ENCODE measurements at regions not wholly inside any gene's neighbourhood (a gene's known extent, or its start where the extent isn't known, plus 50 kb on each side); places are given as distances from the start of the nearest gene placed in this dataset.
A peak's percentile ranks its signal among the peaks of the same experiment; 100 is the strongest.
"Not testable (repeated sequence)": the region's sequence is repeated elsewhere in the genome, so short reads cannot be mapped to it uniquely, and the experiment has no call there.

- no peak overlapping the region for H3K27ac Mint-ChIP-seq
Observed at GRCh38 chr2:144642131-144642530, 122.2 kb upstream of the ZEB2 start.

DNA sequence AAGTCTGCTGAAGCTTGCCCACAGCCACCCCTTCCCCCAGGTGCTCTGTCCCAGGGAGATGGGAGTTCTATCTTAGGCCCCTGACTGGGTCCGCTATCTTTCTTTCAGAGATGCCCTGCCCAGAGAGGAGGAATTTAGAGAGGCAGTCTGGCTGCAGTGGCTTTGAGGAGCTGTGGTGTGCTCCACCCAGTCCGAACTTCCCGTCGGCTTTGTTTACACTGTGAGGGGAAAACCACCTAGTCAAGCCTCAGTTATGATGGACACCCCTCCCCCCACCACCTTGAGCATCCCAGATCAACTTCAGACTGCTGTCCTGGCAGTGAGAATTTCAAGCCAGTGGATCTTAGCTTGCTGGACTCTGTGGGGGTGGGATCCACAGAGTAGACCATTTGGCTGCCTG lies 118.3 kb upstream of the ZEB2 start:
- not testable (repeated sequence) for H3K4me3 Mint-ChIP-seq; DNase-seq; H3K36me3 Mint-ChIP-seq (ENCODE audit: low read depth); H3K4me1 Mint-ChIP-seq; H3K27ac Mint-ChIP-seq; ATAC-seq
- H3K9me3 Mint-ChIP-seq: peaks cover 23% of the 10 kb centered on the region
- H3K27me3 Mint-ChIP-seq: peaks cover 12% of the 10 kb centered on the region

More at GRCh38 chr2:144642131-144642530, 122.2 kb upstream of the ZEB2 start:
- ATAC-seq (no peak), DNase-seq (no peak)
- H3K4me1 Mint-ChIP-seq: no peaks in the 10 kb centered on the region
- peaks cover 8% of the 10 kb centered on the region for H3K27me3 Mint-ChIP-seq
- no peaks in the 10 kb centered on the region for H3K36me3 Mint-ChIP-seq (ENCODE audit: low read depth)
- no peak overlapping the region for H3K4me3 Mint-ChIP-seq
- peaks cover 2% of the 10 kb centered on the region for H3K9me3 Mint-ChIP-seq

- H3K4me3 Mint-ChIP-seq; H3K4me1 Mint-ChIP-seq; H3K27ac Mint-ChIP-seq; H3K36me3 Mint-ChIP-seq (ENCODE audit: low read depth); ATAC-seq; DNase-seq: not testable (repeated sequence)
- Mint-ChIP-seq H3K9me3 (peaks cover 23% of the 10 kb centered on the region), H3K27me3 (peaks cover 12% of the 10 kb centered on the region)
Observed at GRCh38 chr2:144636860-144637259, 116.9 kb upstream of the ZEB2 start.

DNA sequence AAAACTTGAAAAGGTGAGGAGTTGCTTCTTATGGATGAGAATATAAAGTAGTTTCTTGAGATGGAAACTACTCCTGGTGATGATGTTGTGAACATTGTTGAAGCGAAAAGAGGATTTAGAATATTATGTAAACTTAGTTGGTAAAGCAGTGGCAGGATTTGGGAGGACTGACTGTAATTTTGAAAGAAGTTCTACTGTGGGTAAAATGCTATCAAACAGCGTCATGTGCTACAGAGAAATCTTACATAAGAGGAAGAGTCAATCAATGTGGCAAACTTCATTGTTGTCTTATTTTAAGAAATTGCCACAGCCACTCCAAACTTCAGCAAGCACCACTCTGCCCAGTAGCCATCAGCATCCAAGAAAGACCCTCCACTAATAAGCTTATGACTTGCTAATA lies 112.9 kb upstream of the ZEB2 start:
- Mint-ChIP-seq H3K4me1 (peaks cover 7% of the 10 kb centered on the region), H3K27me3 (peaks cover 6% of the 10 kb centered on the region), H3K27ac (no peak overlapping the region), H3K9me3 (peaks cover 23% of the 10 kb centered on the region), H3K4me3 (no peak overlapping the region), H3K36me3 (ENCODE audit: low read depth) (peaks cover 1% of the 10 kb centered on the region)
- ATAC-seq: no peak
- no peak for DNase-seq

GRCh38 chr2:144631636-144632035 lies 111.7 kb upstream of the ZEB2 start:
- H3K27me3 Mint-ChIP-seq: peaks cover 1% of the 10 kb centered on the region

GRCh38 chr2:144630459-144631215 lies 110.7 kb upstream of the ZEB2 start:
- DNase-seq: no peak
- H3K9me3 Mint-ChIP-seq: peaks cover 10% of the 10 kb centered on the region
- H3K4me3 Mint-ChIP-seq: no peak overlapping the region
- no peak for ATAC-seq
- no peaks in the 10 kb centered on the region for H3K27me3 Mint-ChIP-seq
- H3K27ac Mint-ChIP-seq: no peak overlapping the region
- peaks cover 7% of the 10 kb centered on the region for H3K4me1 Mint-ChIP-seq
- no peaks in the 10 kb centered on the region for H3K36me3 Mint-ChIP-seq (ENCODE audit: low read depth)

More at GRCh38 chr2:144631636-144632035, 111.7 kb upstream of the ZEB2 start:
- ATAC-seq (no peak), DNase-seq (no peak)
- H3K4me3 Mint-ChIP-seq: no peak overlapping the region
- peaks cover 18% of the 10 kb centered on the region for H3K9me3 Mint-ChIP-seq
- peaks cover 7% of the 10 kb centered on the region for H3K4me1 Mint-ChIP-seq
- H3K27ac Mint-ChIP-seq: no peak overlapping the region
- H3K36me3 Mint-ChIP-seq (ENCODE audit: low read depth): peaks cover 1% of the 10 kb centered on the region

GRCh38 chr2:144629935-144630334 lies 110.0 kb upstream of the ZEB2 start:
- ATAC-seq (no peak), DNase-seq (no peak)
- H3K27me3 Mint-ChIP-seq: no peaks in the 10 kb centered on the region
- H3K36me3 Mint-ChIP-seq (ENCODE audit: low read depth): no peaks in the 10 kb centered on the region
- H3K4me1 Mint-ChIP-seq: peaks cover 7% of the 10 kb centered on the region
- no peak overlapping the region for H3K4me3 Mint-ChIP-seq
- peaks cover 4% of the 10 kb centered on the region for H3K9me3 Mint-ChIP-seq
- H3K27ac Mint-ChIP-seq: no peak overlapping the region

- DNase-seq (no peak), ATAC-seq (no peak)
- Mint-ChIP-seq H3K4me3 (no peak overlapping the region), H3K27ac (no peak overlapping the region), H3K9me3 (no peaks in the 10 kb centered on the region), H3K27me3 (peaks cover 6% of the 10 kb centered on the region), H3K4me1 (peaks cover 7% of the 10 kb centered on the region), H3K36me3 (ENCODE audit: low read depth) (no peaks in the 10 kb centered on the region)
Observed at GRCh38 chr2:144628566-144628965, 108.6 kb upstream of the ZEB2 start.

- H3K27ac Mint-ChIP-seq: no peak overlapping the region
- H3K36me3 Mint-ChIP-seq (ENCODE audit: low read depth): peaks cover 3% of the 10 kb centered on the region
- H3K27me3 Mint-ChIP-seq: peaks cover 13% of the 10 kb centered on the region
- peaks cover 6% of the 10 kb centered on the region for H3K4me1 Mint-ChIP-seq
- ATAC-seq (no peak), DNase-seq (no peak)
- no peak overlapping the region for H3K4me3 Mint-ChIP-seq
- H3K9me3 Mint-ChIP-seq: peaks cover 9% of the 10 kb centered on the region
Observed at GRCh38 chr2:144625626-144626025, 105.7 kb upstream of the ZEB2 start.

DNA sequence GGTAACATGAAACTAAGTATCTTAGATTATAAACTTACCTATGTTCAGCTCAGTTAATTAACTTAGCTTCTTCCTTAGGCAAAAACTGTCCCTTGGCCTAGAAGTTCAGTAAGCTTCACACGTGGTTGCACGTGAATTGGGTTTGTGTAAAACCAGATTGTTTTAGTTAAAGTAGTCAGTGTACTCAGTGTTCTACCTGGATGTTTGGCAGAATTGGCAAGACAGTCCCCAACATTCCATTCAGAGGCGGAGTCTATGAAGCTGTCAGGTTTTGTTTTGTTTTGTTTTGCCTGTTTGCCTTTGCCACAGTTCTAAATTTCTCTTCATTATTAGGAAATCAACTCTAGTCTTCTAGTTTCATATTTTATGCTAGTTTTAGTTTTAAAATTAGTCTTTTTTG lies 105.3 kb upstream of the ZEB2 start:
- peaks cover 3% of the 10 kb centered on the region for H3K36me3 Mint-ChIP-seq (ENCODE audit: low read depth)
- peaks cover 9% of the 10 kb centered on the region for H3K9me3 Mint-ChIP-seq
- peaks cover 13% of the 10 kb centered on the region for H3K27me3 Mint-ChIP-seq
- H3K4me1 Mint-ChIP-seq: peaks cover 2% of the 10 kb centered on the region
- DNase-seq (no peak), ATAC-seq (no peak)
- no peak overlapping the region for H3K4me3 Mint-ChIP-seq
- no peak overlapping the region for H3K27ac Mint-ChIP-seq

- no peaks in the 10 kb centered on the region for H3K4me1 Mint-ChIP-seq
- no peak overlapping the region for H3K27ac Mint-ChIP-seq
- peaks cover 3% of the 10 kb centered on the region for H3K36me3 Mint-ChIP-seq (ENCODE audit: low read depth)
- no peak overlapping the region for H3K4me3 Mint-ChIP-seq
- ATAC-seq (no peak), DNase-seq (no peak)
- peaks cover 9% of the 10 kb centered on the region for H3K9me3 Mint-ChIP-seq
- H3K27me3 Mint-ChIP-seq: peaks cover 13% of the 10 kb centered on the region
Observed at GRCh38 chr2:144624451-144624850, 104.5 kb upstream of the ZEB2 start.

- H3K4me1 Mint-ChIP-seq; H3K9me3 Mint-ChIP-seq; H3K36me3 Mint-ChIP-seq (ENCODE audit: low read depth); DNase-seq; ATAC-seq; H3K4me3 Mint-ChIP-seq; H3K27ac Mint-ChIP-seq: not testable (repeated sequence)
- H3K27me3 Mint-ChIP-seq: peaks cover 15% of the 10 kb centered on the region
Observed at GRCh38 chr2:144622373-144622772, 102.5 kb upstream of the ZEB2 start.

DNA sequence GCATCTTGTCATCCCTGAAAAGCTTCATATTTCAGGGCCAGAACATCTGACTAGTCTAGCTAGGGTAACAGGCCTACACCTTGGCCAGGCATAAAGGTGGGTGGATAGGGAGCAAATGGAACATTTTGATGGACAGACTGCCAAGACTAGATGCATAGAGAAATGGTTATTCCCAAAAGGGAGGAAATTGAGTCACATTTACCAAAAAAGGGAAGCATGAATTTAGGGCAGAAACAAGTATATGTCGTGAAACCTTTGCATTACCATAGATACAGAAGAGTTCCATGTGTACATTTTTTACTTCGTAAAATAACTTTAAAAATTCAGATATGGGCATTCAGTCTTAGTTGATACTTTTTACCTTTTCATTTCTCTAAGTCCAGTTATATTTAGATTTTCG lies 101.3 kb upstream of the ZEB2 start:
- DNase-seq (no peak), ATAC-seq (no peak)
- H3K4me3 Mint-ChIP-seq: no peak overlapping the region
- no peak overlapping the region for H3K27ac Mint-ChIP-seq
- H3K4me1 Mint-ChIP-seq: no peaks in the 10 kb centered on the region
- peaks cover 3% of the 10 kb centered on the region for H3K36me3 Mint-ChIP-seq (ENCODE audit: low read depth)
- peaks cover 15% of the 10 kb centered on the region for H3K27me3 Mint-ChIP-seq
- peaks cover 9% of the 10 kb centered on the region for H3K9me3 Mint-ChIP-seq

DNA sequence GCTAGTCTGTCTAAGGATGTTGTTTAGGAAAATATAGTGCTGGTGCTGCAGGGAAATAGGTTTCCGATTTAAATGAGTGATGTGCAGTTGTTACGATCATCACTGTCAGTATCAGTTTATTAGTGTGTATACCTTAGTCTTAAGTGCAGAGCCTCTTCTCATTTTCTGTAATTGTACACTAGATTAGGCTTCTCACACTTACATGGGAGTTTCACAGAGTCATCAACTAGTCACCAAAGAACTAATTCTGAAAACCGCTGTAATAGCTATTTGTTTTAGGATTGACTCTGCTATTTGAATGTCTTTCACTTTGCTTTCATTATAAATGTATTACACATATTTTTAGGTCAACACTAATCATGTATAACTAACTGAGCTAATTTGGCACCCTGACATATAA lies 99.8 kb upstream of the ZEB2 start:
- DNase-seq (no peak), ATAC-seq (peak; percentile 28)
- H3K27ac Mint-ChIP-seq: no peak overlapping the region
- peaks cover 15% of the 10 kb centered on the region for H3K27me3 Mint-ChIP-seq
- peaks cover 13% of the 10 kb centered on the region for H3K9me3 Mint-ChIP-seq
- H3K36me3 Mint-ChIP-seq (ENCODE audit: low read depth): peaks cover 6% of the 10 kb centered on the region
- H3K4me3 Mint-ChIP-seq: no peak overlapping the region
- no peaks in the 10 kb centered on the region for H3K4me1 Mint-ChIP-seq

GRCh38 chr2:144617171-144617570 lies 97.3 kb upstream of the ZEB2 start:
- ATAC-seq, H3K4me3 Mint-ChIP-seq: not testable (repeated sequence)

More at GRCh38 chr2:144617171-144617570, 97.3 kb upstream of the ZEB2 start:
- DNase-seq; H3K27me3 Mint-ChIP-seq; H3K27ac Mint-ChIP-seq; H3K4me1 Mint-ChIP-seq; H3K36me3 Mint-ChIP-seq (ENCODE audit: low read depth): not testable (repeated sequence)
- H3K9me3 Mint-ChIP-seq: peaks cover 12% of the 10 kb centered on the region
